Erythroblast (primary cell): ENCODE measurements at regions not wholly inside any gene's neighbourhood (a gene's known extent, or its start where the extent isn't known, plus 50 kb on each side); places are given as distances from the start of the nearest gene placed in this dataset.

Experiments
- DNase-seq, 2 experiments: peaks; one replicate each; lab custom pipeline; 2025; lab: John Stamatoyannopoulos, UW
- GATA1 ChIP-seq: IDR thresholded peaks from 2 replicates; pipeline ENCODE4 v1.6.1; 2011; ENCODE audit warnings: low read depth, mild to moderate bottlenecking, control low read depth, low read length, moderate library complexity
- POLR2A ChIP-seq: IDR thresholded peaks from 2 replicates; pipeline ENCODE4 v1.6.1; 2011; ENCODE audit warnings: mild to moderate bottlenecking, low read length

GRCh38 chr1:191142748-191143147 lies 665.1 kb upstream of the BRINP3 start:
- no peak for DNase-seq
- TF ChIP-seq GATA1 = no peak
- TF ChIP-seq POLR2A = no peak

- TF ChIP-seq GATA1 = no peak
- TF ChIP-seq POLR2A = no peak
- DNase-seq = no peak
Observed at GRCh38 chr1:191145834-191146233, 668.2 kb upstream of the BRINP3 start.

GRCh38 chr1:191151321-191151807 lies 673.7 kb upstream of the BRINP3 start:
- no peak for DNase-seq
- TF ChIP-seq POLR2A (no peak), GATA1 (no peak)

- no peak for DNase-seq
- TF ChIP-seq POLR2A = no peak
- TF ChIP-seq GATA1 = no peak
Observed at GRCh38 chr1:191152776-191153175, 675.1 kb upstream of the BRINP3 start.

- DNase-seq = no peak
- TF ChIP-seq GATA1 = no peak
- TF ChIP-seq POLR2A = no peak
Observed at GRCh38 chr1:191155178-191155577, 677.5 kb upstream of the BRINP3 start.

GRCh38 chr1:191160837-191161236 lies 683.2 kb upstream of the BRINP3 start:
- TF ChIP-seq POLR2A (no peak), GATA1 (no peak)
- DNase-seq = no peak

- no peak for TF ChIP-seq POLR2A
- no peak for DNase-seq
Observed at GRCh38 chr1:191162762-191163161, 685.1 kb upstream of the BRINP3 start.

GRCh38 chr1:191163621-191164020 lies 686.0 kb upstream of the BRINP3 start:
- TF ChIP-seq GATA1 (no peak), POLR2A (no peak)
- DNase-seq = no peak

- DNase-seq = no peak
Observed at GRCh38 chr1:191174298-191174697, 696.6 kb upstream of the BRINP3 start.

GRCh38 chr1:191176131-191176530 lies 698.5 kb upstream of the BRINP3 start:
- DNase-seq = no peak
- no peak for TF ChIP-seq POLR2A
- TF ChIP-seq GATA1 = no peak

More at GRCh38 chr1:191174298-191174697, 696.6 kb upstream of the BRINP3 start:
- TF ChIP-seq POLR2A = no peak
- no peak for TF ChIP-seq GATA1

- TF ChIP-seq POLR2A (no peak), GATA1 (no peak)
- DNase-seq = no peak
Observed at GRCh38 chr1:191206513-191207207, 729.0 kb upstream of the BRINP3 start.

- TF ChIP-seq GATA1 = no peak
- TF ChIP-seq POLR2A = no peak
- no peak for DNase-seq
Observed at GRCh38 chr1:191222206-191222605, 744.5 kb upstream of the BRINP3 start.

- TF ChIP-seq POLR2A (no peak), GATA1 (no peak)
- DNase-seq = no peak
Observed at GRCh38 chr1:191240925-191241324, 763.3 kb upstream of the BRINP3 start.

- no peak for DNase-seq
- TF ChIP-seq POLR2A (no peak), GATA1 (no peak)
Observed at GRCh38 chr1:191255354-191256054, 777.8 kb upstream of the BRINP3 start.
